IPS DF 19.7 (cell line): ENCODE measurements at regions not wholly inside any gene's neighbourhood (a gene's known extent, or its start where the extent isn't known, plus 50 kb on each side); places are given as distances from the start of the nearest gene placed in this dataset.
"Not testable (repeated sequence)": the region's sequence is repeated elsewhere in the genome, so short reads cannot be mapped to it uniquely, and the experiment has no call there.

ENCODE experiments used
- DNase-seq: peaks from one replicate; pipeline ENCODE4 v3.0.0-alpha.2; 2013; ENCODE audit warnings: low read depth, low spot score

- DNase-seq: no peak
Observed at GRCh38 chr5:42989190-42989589, 50.9 kb downstream of the ANXA2R start.

GRCh38 chr5:42988568-42988967, 51.6 kb downstream of the ANXA2R start:
- DNase-seq: no peak

GRCh38 chr5:42985129-42986037, 54.7 kb downstream of the ANXA2R start:
- DNase-seq: no peak

- DNase-seq: no peak
Observed at GRCh38 chr5:42984307-42984706, 55.8 kb downstream of the ANXA2R start.

GRCh38 chr5:42982107-42982622, 58.0 kb downstream of the ANXA2R start:
- DNase-seq: no peak

- not testable (repeated sequence) for DNase-seq
Observed at GRCh38 chr5:42981417-42982106, 58.6 kb downstream of the ANXA2R start.

GRCh38 chr5:42981015-42981414, 59.1 kb downstream of the ANXA2R start:
- DNase-seq: not testable (repeated sequence)

- DNase-seq: not testable (repeated sequence)
Observed at GRCh38 chr5:42980391-42980790, 59.7 kb downstream of the ANXA2R start.

- not testable (repeated sequence) for DNase-seq
Observed at GRCh38 chr5:42979242-42979641, 60.9 kb downstream of the ANXA2R start.

- no peak for DNase-seq
Observed at GRCh38 chr5:42974536-42974935, 65.6 kb downstream of the ANXA2R start.

GRCh38 chr5:42970636-42971559, 69.2 kb downstream of the ANXA2R start:
- DNase-seq: no peak

GRCh38 chr5:42965934-42966333, 74.2 kb downstream of the ANXA2R start:
- no peak for DNase-seq

- DNase-seq: no peak
Observed at GRCh38 chr5:42963412-42963811, 76.7 kb downstream of the ANXA2R start.

GRCh38 chr5:42962124-42962523, 78.0 kb downstream of the ANXA2R start:
- no peak for DNase-seq

GRCh38 chr5:42960506-42960905, 79.6 kb downstream of the ANXA2R start:
- no peak for DNase-seq

GRCh38 chr5:42956551-42956950, 83.6 kb downstream of the ANXA2R start:
- DNase-seq: no peak

- DNase-seq: no peak
Observed at GRCh38 chr5:42953041-42953440, 87.1 kb downstream of the ANXA2R start.

- DNase-seq: no peak
Observed at GRCh38 chr5:42952578-42952974, 87.5 kb downstream of the ANXA2R start.

- DNase-seq: no peak
Observed at GRCh38 chr5:42951293-42951840, 88.8 kb downstream of the ANXA2R start.

GRCh38 chr5:42950456-42951292, 89.4 kb downstream of the ANXA2R start:
- peak; percentile 50 for DNase-seq
